Spleen (tissue), 7 donors: ENCODE measurements at regions not wholly inside any gene's neighbourhood (a gene's known extent, or its start where the extent isn't known, plus 50 kb on each side); places are given as distances from the start of the nearest gene placed in this dataset.

Experiments
- POLR2A ChIP-seq, 3 donors: fragments of 450-650 bp; IDR thresholded peaks; one replicate each; pipeline ENCODE4 v1.5.1; 2017; ENCODE audit warnings: antibody characterized with exemption in 3 of 3, mild to moderate bottlenecking in 1 of 3
- POLR2AphosphoS5 ChIP-seq, 3 donors: sonication (generic); formaldehyde crosslinking; IDR thresholded peaks; one replicate each; pipeline ENCODE4 v1.5.1; 2017; ENCODE audit warnings: antibody characterized with exemption in 3 of 3
- TF ChIP-seq, protein P1 (sequence below), 11 experiments: fragments of 200-600 bp in 7 of 11; fragments of 450-650 bp in 4 of 11; sonication (generic) in 4 of 11; IDR thresholded peaks in 8 of 11; conservative IDR thresholded peaks in 3 of 11; 1 replicate in 7 of 11; 2 replicates in 4 of 11; pipeline versions ENCODE4 v1.4.0 to v1.8.0; 2016 to 2021; ENCODE audit warnings: antibody characterized with exemption in 11 of 11, inconsistent platforms in 4 of 11, mild to moderate bottlenecking in 1 of 11
- donor health status: DM: no; HTN: no; CAD: no; lungs with moderate emphysema.
- donor health status: DM: no; HTN: no; CAD: no.
- donor health status: DM: no; HTN: no; CAD: no.

DNA sequence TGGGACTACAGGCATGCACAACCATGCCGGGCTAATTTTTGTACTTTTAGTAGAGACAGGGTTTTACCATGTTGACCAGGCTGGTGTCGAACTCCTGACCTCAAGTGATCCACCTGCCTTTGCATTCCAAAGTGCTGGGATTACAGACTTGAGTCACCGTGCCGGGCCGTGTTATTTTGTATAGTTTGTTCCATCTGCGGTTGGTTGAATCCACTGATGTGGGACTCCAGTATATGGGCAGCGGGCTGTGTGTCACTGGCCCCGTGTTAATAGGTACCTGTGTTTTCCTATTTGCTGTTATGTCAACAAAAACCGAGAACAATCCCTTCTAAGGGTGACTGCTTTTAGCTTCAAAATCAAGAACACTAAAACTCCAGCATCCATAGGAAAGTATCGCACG, 297.6 kb upstream of the PITRM1 start:
- TF ChIP-seq, protein P1, sequence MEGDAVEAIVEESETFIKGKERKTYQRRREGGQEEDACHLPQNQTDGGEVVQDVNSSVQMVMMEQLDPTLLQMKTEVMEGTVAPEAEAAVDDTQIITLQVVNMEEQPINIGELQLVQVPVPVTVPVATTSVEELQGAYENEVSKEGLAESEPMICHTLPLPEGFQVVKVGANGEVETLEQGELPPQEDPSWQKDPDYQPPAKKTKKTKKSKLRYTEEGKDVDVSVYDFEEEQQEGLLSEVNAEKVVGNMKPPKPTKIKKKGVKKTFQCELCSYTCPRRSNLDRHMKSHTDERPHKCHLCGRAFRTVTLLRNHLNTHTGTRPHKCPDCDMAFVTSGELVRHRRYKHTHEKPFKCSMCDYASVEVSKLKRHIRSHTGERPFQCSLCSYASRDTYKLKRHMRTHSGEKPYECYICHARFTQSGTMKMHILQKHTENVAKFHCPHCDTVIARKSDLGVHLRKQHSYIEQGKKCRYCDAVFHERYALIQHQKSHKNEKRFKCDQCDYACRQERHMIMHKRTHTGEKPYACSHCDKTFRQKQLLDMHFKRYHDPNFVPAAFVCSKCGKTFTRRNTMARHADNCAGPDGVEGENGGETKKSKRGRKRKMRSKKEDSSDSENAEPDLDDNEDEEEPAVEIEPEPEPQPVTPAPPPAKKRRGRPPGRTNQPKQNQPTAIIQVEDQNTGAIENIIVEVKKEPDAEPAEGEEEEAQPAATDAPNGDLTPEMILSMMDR (IDR thresholded peaks at IDR 0.05 in 8 of 11, conservative IDR thresholded peaks at IDR 0.05 in 3 of 11): no peak
- TF ChIP-seq POLR2A (IDR thresholded peaks at IDR 0.05) (no peak), POLR2AphosphoS5 (IDR thresholded peaks at IDR 0.05) (no peak)
